ENCODE measurements at regions not wholly inside any gene's neighbourhood (a gene's known extent, or its start where the extent isn't known, plus 50 kb on each side); places are given as distances from the start of the nearest gene placed in this dataset.

GRCh38 chr4:110959041-110959643 is 336.3 kb upstream of the PITX2 start:
- no peak overlapping the region for H3K9ac ChIP-seq (ENCODE audit: low read depth in 1 of 2, low read length in 2 of 2)
- H3K27me3 ChIP-seq (ENCODE audit: control insufficient read depth in 1 of 2, insufficient read depth in 2 of 2, low read length in 2 of 2), result no peaks in the 10 kb centered on the region
- H3K4me1 ChIP-seq (ENCODE audit: control insufficient read depth in 1 of 2, insufficient read depth in 2 of 2, low read length in 2 of 2), result no peaks in the 10 kb centered on the region
- no peaks in the 10 kb centered on the region for H3K36me3 ChIP-seq (ENCODE audit: control insufficient read depth in 1 of 2, insufficient read depth in 2 of 2, low read length in 2 of 2)
- no peak overlapping the region for H3K4me3 ChIP-seq (ENCODE audit: low read depth in 1 of 2, low read length in 2 of 2)
- H3K9me3 ChIP-seq (ENCODE audit: control insufficient read depth in 1 of 2, low read length in 2 of 2), result no peaks in the 10 kb centered on the region
- no peak overlapping the region for H3K27ac ChIP-seq (ENCODE audit: low read depth, low read length)

DNA sequence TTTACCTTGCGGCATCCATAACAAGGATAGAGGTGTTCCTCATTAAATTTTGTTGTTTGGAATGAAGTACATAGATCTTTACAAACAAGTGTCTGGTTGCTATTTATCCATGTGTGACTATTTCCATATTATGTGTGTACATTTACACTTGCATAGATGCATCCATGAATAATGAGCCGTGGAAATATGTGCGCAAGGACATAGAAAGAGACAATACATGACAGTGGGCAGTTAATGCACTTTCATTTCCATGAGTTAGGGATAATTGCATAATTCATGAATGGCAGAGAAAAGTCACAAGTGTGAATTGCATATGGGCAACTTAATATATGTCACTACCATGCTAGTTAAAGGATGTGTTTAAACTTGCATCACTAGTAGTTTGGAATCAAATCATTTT is 338.2 kb upstream of the PITX2 start:
- Histone ChIP-seq H3K36me3 (ENCODE audit: control insufficient read depth in 1 of 2, insufficient read depth in 2 of 2, low read length in 2 of 2) (no peaks in the 10 kb centered on the region), H3K27me3 (ENCODE audit: control insufficient read depth in 1 of 2, insufficient read depth in 2 of 2, low read length in 2 of 2) (no peaks in the 10 kb centered on the region), H3K9me3 (ENCODE audit: control insufficient read depth in 1 of 2, low read length in 2 of 2) (no peaks in the 10 kb centered on the region), H3K4me3 (ENCODE audit: low read depth in 1 of 2, low read length in 2 of 2) (no peak overlapping the region), H3K9ac (ENCODE audit: low read depth in 1 of 2, low read length in 2 of 2) (no peak overlapping the region), H3K4me1 (ENCODE audit: control insufficient read depth in 1 of 2, insufficient read depth in 2 of 2, low read length in 2 of 2) (no peaks in the 10 kb centered on the region), H3K27ac (ENCODE audit: low read depth, low read length) (no peak overlapping the region)

GRCh38 chr4:110962616-110963015 is 339.7 kb upstream of the PITX2 start:
- Histone ChIP-seq H3K36me3 (ENCODE audit: control insufficient read depth in 1 of 2, insufficient read depth in 2 of 2, low read length in 2 of 2) (no peaks in the 10 kb centered on the region), H3K9ac (ENCODE audit: low read depth in 1 of 2, low read length in 2 of 2) (no peak overlapping the region), H3K27me3 (ENCODE audit: control insufficient read depth in 1 of 2, insufficient read depth in 2 of 2, low read length in 2 of 2) (no peaks in the 10 kb centered on the region), H3K9me3 (ENCODE audit: control insufficient read depth in 1 of 2, low read length in 2 of 2) (no peaks in the 10 kb centered on the region), H3K4me1 (ENCODE audit: control insufficient read depth in 1 of 2, insufficient read depth in 2 of 2, low read length in 2 of 2) (no peaks in the 10 kb centered on the region), H3K27ac (ENCODE audit: low read depth, low read length) (no peak overlapping the region), H3K4me3 (ENCODE audit: low read depth in 1 of 2, low read length in 2 of 2) (no peak overlapping the region)

- Histone ChIP-seq H3K36me3 (ENCODE audit: control insufficient read depth in 1 of 2, insufficient read depth in 2 of 2, low read length in 2 of 2) (no peaks in the 10 kb centered on the region), H3K4me1 (ENCODE audit: control insufficient read depth in 1 of 2, insufficient read depth in 2 of 2, low read length in 2 of 2) (no peaks in the 10 kb centered on the region), H3K4me3 (ENCODE audit: low read depth in 1 of 2, low read length in 2 of 2) (no peak overlapping the region), H3K27me3 (ENCODE audit: control insufficient read depth in 1 of 2, insufficient read depth in 2 of 2, low read length in 2 of 2) (no peaks in the 10 kb centered on the region), H3K9ac (ENCODE audit: low read depth in 1 of 2, low read length in 2 of 2) (no peak overlapping the region), H3K27ac (ENCODE audit: low read depth, low read length) (no peak overlapping the region), H3K9me3 (ENCODE audit: control insufficient read depth in 1 of 2, low read length in 2 of 2) (no peaks in the 10 kb centered on the region)
Observed at GRCh38 chr4:110963662-110964280, 340.9 kb upstream of the PITX2 start.

DNA sequence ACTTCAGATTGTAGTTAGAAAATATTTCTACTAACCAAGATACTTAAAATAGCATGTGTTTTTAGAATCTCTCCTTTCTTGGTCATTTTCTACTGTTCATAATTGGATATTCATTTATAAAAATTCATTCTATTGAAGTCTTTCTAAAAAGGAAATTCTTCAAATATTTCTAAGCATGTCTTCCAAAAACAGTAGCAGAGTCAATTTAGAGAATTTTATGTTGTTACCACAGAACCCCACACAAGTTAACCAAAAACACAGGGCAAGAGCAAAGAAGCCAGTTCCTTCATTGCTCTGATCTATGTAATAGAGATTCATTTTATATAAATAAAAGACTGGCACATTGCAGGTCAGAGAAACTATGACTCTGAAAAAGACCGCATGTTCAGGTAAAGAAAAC is 345.1 kb upstream of the PITX2 start:
- no peaks in the 10 kb centered on the region for H3K27me3 ChIP-seq (ENCODE audit: control insufficient read depth in 1 of 2, insufficient read depth in 2 of 2, low read length in 2 of 2)
- no peaks in the 10 kb centered on the region for H3K36me3 ChIP-seq (ENCODE audit: control insufficient read depth in 1 of 2, insufficient read depth in 2 of 2, low read length in 2 of 2)
- H3K9me3 ChIP-seq (ENCODE audit: control insufficient read depth in 1 of 2, low read length in 2 of 2), result no peaks in the 10 kb centered on the region
- H3K4me1 ChIP-seq (ENCODE audit: control insufficient read depth in 1 of 2, insufficient read depth in 2 of 2, low read length in 2 of 2), result no peaks in the 10 kb centered on the region
- no peak overlapping the region for H3K4me3 ChIP-seq (ENCODE audit: low read depth in 1 of 2, low read length in 2 of 2)
- no peak overlapping the region for H3K9ac ChIP-seq (ENCODE audit: low read depth in 1 of 2, low read length in 2 of 2)
- H3K27ac ChIP-seq (ENCODE audit: low read depth, low read length), result no peak overlapping the region

- Histone ChIP-seq H3K9me3 (ENCODE audit: control insufficient read depth in 1 of 2, low read length in 2 of 2) (no peaks in the 10 kb centered on the region), H3K27ac (ENCODE audit: low read depth, low read length) (no peak overlapping the region), H3K4me3 (ENCODE audit: low read depth in 1 of 2, low read length in 2 of 2) (no peak overlapping the region), H3K36me3 (ENCODE audit: control insufficient read depth in 1 of 2, insufficient read depth in 2 of 2, low read length in 2 of 2) (no peaks in the 10 kb centered on the region), H3K9ac (ENCODE audit: low read depth in 1 of 2, low read length in 2 of 2) (no peak overlapping the region), H3K27me3 (ENCODE audit: control insufficient read depth in 1 of 2, insufficient read depth in 2 of 2, low read length in 2 of 2) (no peaks in the 10 kb centered on the region), H3K4me1 (ENCODE audit: control insufficient read depth in 1 of 2, insufficient read depth in 2 of 2, low read length in 2 of 2) (no peaks in the 10 kb centered on the region)
Observed at GRCh38 chr4:110970642-110971041, 347.8 kb upstream of the PITX2 start.

- H3K9me3 ChIP-seq (ENCODE audit: control insufficient read depth in 1 of 2, low read length in 2 of 2), result no peaks in the 10 kb centered on the region
- H3K4me1 ChIP-seq (ENCODE audit: control insufficient read depth in 1 of 2, insufficient read depth in 2 of 2, low read length in 2 of 2), result no peaks in the 10 kb centered on the region
- H3K27me3 ChIP-seq (ENCODE audit: control insufficient read depth in 1 of 2, insufficient read depth in 2 of 2, low read length in 2 of 2), result no peaks in the 10 kb centered on the region
- no peaks in the 10 kb centered on the region for H3K36me3 ChIP-seq (ENCODE audit: control insufficient read depth in 1 of 2, insufficient read depth in 2 of 2, low read length in 2 of 2)
- no peak overlapping the region for H3K4me3 ChIP-seq (ENCODE audit: low read depth in 1 of 2, low read length in 2 of 2)
- H3K27ac ChIP-seq (ENCODE audit: low read depth, low read length), result no peak overlapping the region
- no peak overlapping the region for H3K9ac ChIP-seq (ENCODE audit: low read depth in 1 of 2, low read length in 2 of 2)
Observed at GRCh38 chr4:110975338-110975737, 352.5 kb upstream of the PITX2 start.

GRCh38 chr4:110977554-110977953 is 354.7 kb upstream of the PITX2 start:
- Histone ChIP-seq H3K27ac (ENCODE audit: low read depth, low read length) (no peak overlapping the region), H3K4me3 (ENCODE audit: low read depth in 1 of 2, low read length in 2 of 2) (no peak overlapping the region), H3K36me3 (ENCODE audit: control insufficient read depth in 1 of 2, insufficient read depth in 2 of 2, low read length in 2 of 2) (no peaks in the 10 kb centered on the region), H3K9me3 (ENCODE audit: control insufficient read depth in 1 of 2, low read length in 2 of 2) (no peaks in the 10 kb centered on the region), H3K4me1 (ENCODE audit: control insufficient read depth in 1 of 2, insufficient read depth in 2 of 2, low read length in 2 of 2) (no peaks in the 10 kb centered on the region), H3K9ac (ENCODE audit: low read depth in 1 of 2, low read length in 2 of 2) (no peak overlapping the region), H3K27me3 (ENCODE audit: control insufficient read depth in 1 of 2, insufficient read depth in 2 of 2, low read length in 2 of 2) (no peaks in the 10 kb centered on the region)

DNA sequence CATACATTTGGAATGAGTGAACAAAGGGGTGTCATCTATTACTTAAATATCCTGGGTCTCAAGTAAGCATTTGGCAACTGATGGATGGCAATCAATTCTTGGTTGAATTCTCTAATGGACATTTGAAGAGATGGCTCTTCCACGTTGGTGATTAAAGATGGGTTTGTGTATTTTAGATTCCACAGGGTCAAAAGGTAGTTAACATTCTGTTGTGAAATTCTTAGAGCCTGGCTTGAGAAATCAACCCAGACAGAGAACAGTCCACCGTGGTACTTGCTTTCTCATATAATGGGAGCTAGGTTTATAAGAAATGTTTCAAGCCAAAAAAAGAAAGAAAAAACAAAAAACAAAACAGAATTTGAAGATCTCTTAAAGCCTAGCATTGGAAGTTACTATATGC is 355.9 kb upstream of the PITX2 start:
- Histone ChIP-seq H3K27ac (ENCODE audit: low read depth, low read length) (no peak overlapping the region), H3K9me3 (ENCODE audit: control insufficient read depth in 1 of 2, low read length in 2 of 2) (no peaks in the 10 kb centered on the region), H3K36me3 (ENCODE audit: control insufficient read depth in 1 of 2, insufficient read depth in 2 of 2, low read length in 2 of 2) (no peaks in the 10 kb centered on the region), H3K4me1 (ENCODE audit: control insufficient read depth in 1 of 2, insufficient read depth in 2 of 2, low read length in 2 of 2) (no peaks in the 10 kb centered on the region), H3K4me3 (ENCODE audit: low read depth in 1 of 2, low read length in 2 of 2) (no peak overlapping the region), H3K27me3 (ENCODE audit: control insufficient read depth in 1 of 2, insufficient read depth in 2 of 2, low read length in 2 of 2) (no peaks in the 10 kb centered on the region), H3K9ac (ENCODE audit: low read depth in 1 of 2, low read length in 2 of 2) (no peak overlapping the region)

- no peaks in the 10 kb centered on the region for H3K4me1 ChIP-seq (ENCODE audit: control insufficient read depth in 1 of 2, insufficient read depth in 2 of 2, low read length in 2 of 2)
- H3K27ac ChIP-seq (ENCODE audit: low read depth, low read length), result no peak overlapping the region
- no peak overlapping the region for H3K9ac ChIP-seq (ENCODE audit: low read depth in 1 of 2, low read length in 2 of 2)
- H3K4me3 ChIP-seq (ENCODE audit: low read depth in 1 of 2, low read length in 2 of 2), result no peak overlapping the region
- H3K27me3 ChIP-seq (ENCODE audit: control insufficient read depth in 1 of 2, insufficient read depth in 2 of 2, low read length in 2 of 2), result no peaks in the 10 kb centered on the region
- H3K36me3 ChIP-seq (ENCODE audit: control insufficient read depth in 1 of 2, insufficient read depth in 2 of 2, low read length in 2 of 2), result no peaks in the 10 kb centered on the region
- no peaks in the 10 kb centered on the region for H3K9me3 ChIP-seq (ENCODE audit: control insufficient read depth in 1 of 2, low read length in 2 of 2)
Observed at GRCh38 chr4:110982486-110982885, 359.6 kb upstream of the PITX2 start.

Measured in duodenal mucosa (tissue), 2 donors.